H9 (cell line): ENCODE measurements at regions not wholly inside any gene's neighbourhood (a gene's known extent, or its start where the extent isn't known, plus 50 kb on each side); places are given as distances from the start of the nearest gene placed in this dataset.

Source experiments
- DNase-seq: peaks from one replicate; pipeline ENCODE4 v3.0.0-alpha.2; 2017
- H2AFZ ChIP-seq: one replicate; pipeline ENCODE4 v1.6.1; 2013; ENCODE audit warnings: mild to moderate bottlenecking, low read length, control low read depth, moderate library complexity
- H2AK5ac ChIP-seq: 2 replicates; pipeline ENCODE4 v1.6.1; 2013; ENCODE audit warnings: low read length, control low read depth, mixed read lengths; ENCODE audit not compliant: insufficient read length
- H2BK120ac ChIP-seq: one replicate; pipeline ENCODE4 v1.6.1; 2013; ENCODE audit warnings: low read depth, mild to moderate bottlenecking, low read length, control low read depth, inconsistent platforms; ENCODE audit not compliant: poor library complexity, severe bottlenecking
- H2BK12ac ChIP-seq: 2 replicates; pipeline ENCODE4 v1.6.1; 2013; ENCODE audit warnings: low read length, control low read depth, mixed read lengths, low read depth; ENCODE audit not compliant: insufficient read length
- H2BK15ac ChIP-seq: 2 replicates; pipeline ENCODE4 v1.6.1; 2013; ENCODE audit warnings: low read depth, low read length, control low read depth
- H2BK20ac ChIP-seq: one replicate; pipeline ENCODE4 v1.6.1; 2013; ENCODE audit warnings: low read depth, mild to moderate bottlenecking, low read length, control low read depth, inconsistent platforms; ENCODE audit not compliant: poor library complexity, severe bottlenecking
- H2BK5ac ChIP-seq: 2 replicates; pipeline ENCODE4 v1.6.1; 2013; ENCODE audit warnings: low read length, control low read depth, mixed read lengths; ENCODE audit not compliant: insufficient read length
- H3K14ac ChIP-seq: 2 replicates; pipeline ENCODE4 v1.6.1; 2013; ENCODE audit warnings: low read length, control low read depth; ENCODE audit not compliant: insufficient read depth
- H3K18ac ChIP-seq: 2 replicates; pipeline ENCODE4 v1.6.1; 2013; ENCODE audit warnings: low read depth, mild to moderate bottlenecking, mixed read lengths, low read length, control low read depth; ENCODE audit not compliant: insufficient read length
- H3K23ac ChIP-seq: 2 replicates; pipeline ENCODE4 v1.6.1; 2013; ENCODE audit warnings: low read length, control low read depth, mixed read lengths, low read depth; ENCODE audit not compliant: insufficient read length
- H3K23me2 ChIP-seq: 2 replicates; pipeline ENCODE4 v1.6.1; 2013; ENCODE audit warnings: low read depth, mild to moderate bottlenecking, mixed read lengths, low read length, control low read depth; ENCODE audit not compliant: insufficient read length, poor library complexity, severe bottlenecking
- H3K27ac ChIP-seq: 2 replicates; pipeline ENCODE4 v1.5.1; 2013; ENCODE audit warnings: low read length, control low read depth, mixed read lengths, low read depth; ENCODE audit not compliant: insufficient read length
- H3K27me3 ChIP-seq: 2 replicates; pipeline ENCODE4 v1.6.1; 2013; ENCODE audit warnings: low read length, control low read depth, inconsistent platforms; ENCODE audit not compliant: insufficient read depth
- H3K4ac ChIP-seq: 2 replicates; pipeline ENCODE4 v1.6.1; 2013; ENCODE audit warnings: low read depth, mild to moderate bottlenecking, control low read depth, inconsistent platforms, low read length, moderate library complexity
- H3K4me1 ChIP-seq: 2 replicates; pipeline ENCODE4 v1.6.1; 2013; ENCODE audit warnings: low read length, control low read depth, inconsistent platforms; ENCODE audit not compliant: insufficient read depth
- H3K4me2 ChIP-seq: 2 replicates; pipeline ENCODE4 v1.6.1; 2013; ENCODE audit warnings: low read length, control low read depth, mixed read lengths; ENCODE audit not compliant: insufficient read length, insufficient read depth
- H3K56ac ChIP-seq: 2 replicates; pipeline ENCODE4 v1.6.1; 2013; ENCODE audit warnings: low read depth, mild to moderate bottlenecking, mixed read lengths, low read length, control low read depth; ENCODE audit not compliant: insufficient read length
- H3K79me1 ChIP-seq: 2 replicates; pipeline ENCODE4 v1.6.1; 2013; ENCODE audit warnings: low read depth, mild to moderate bottlenecking, moderate library complexity, low read length, control low read depth, inconsistent platforms; ENCODE audit not compliant: insufficient read depth, poor library complexity, severe bottlenecking
- H3K79me2 ChIP-seq: 2 replicates; pipeline ENCODE4 v1.6.1; 2013; ENCODE audit warnings: low read length, control low read depth, inconsistent platforms; ENCODE audit not compliant: insufficient read depth
- H3K9ac ChIP-seq: 2 replicates; pipeline ENCODE4 v1.6.1; 2013; ENCODE audit warnings: low read length, control low read depth, mixed read lengths; ENCODE audit not compliant: insufficient read length; ENCODE audit errors: extremely low read depth
- H3K9me3 ChIP-seq: one replicate; pipeline ENCODE4 v1.6.1; 2013; ENCODE audit warnings: low read depth, low read length, inconsistent platforms; ENCODE audit not compliant: control insufficient read depth
- H3T11ph ChIP-seq: one replicate; pipeline ENCODE4 v1.6.1; 2013; ENCODE audit warnings: mild to moderate bottlenecking, low read length, control low read depth, inconsistent platforms
- H4K20me1 ChIP-seq: one replicate; pipeline ENCODE4 v1.6.1; 2013; ENCODE audit not compliant: control insufficient read depth, insufficient read length, insufficient read depth
- H4K5ac ChIP-seq: 2 replicates; pipeline ENCODE4 v1.6.1; 2013; ENCODE audit warnings: low read depth, mild to moderate bottlenecking, mixed read lengths, low read length, control low read depth; ENCODE audit not compliant: insufficient read length
- H4K8ac ChIP-seq: replicated peaks from 2 replicates; pipeline ENCODE4 v1.6.1; 2013; ENCODE audit warnings: low read length, control low read depth, mixed read lengths, low read depth; ENCODE audit not compliant: insufficient read length
- H4K91ac ChIP-seq: 2 replicates; pipeline ENCODE4 v1.6.1; 2013; ENCODE audit warnings: low read depth, mild to moderate bottlenecking, moderate library complexity, mixed read lengths, low read length, control low read depth; ENCODE audit not compliant: insufficient read length
- H3K27ac Mint-ChIP-seq, 3 experiments: 2 replicates in 2 of 3; 3 replicates in 1 of 3; pipeline ENCODE4 v1.8.0; 2020 to 2021; ENCODE audit warnings: mixed read lengths in 3 of 3, mild to moderate bottlenecking in 1 of 3, moderate library complexity in 1 of 3
- H3K27me3 Mint-ChIP-seq: 2 replicates; pipeline ENCODE4 v1.8.0; 2021; ENCODE audit warnings: low read depth, mild to moderate bottlenecking, moderate library complexity, mixed read lengths
- H3K36me3 Mint-ChIP-seq, 3 experiments: 2 replicates in 2 of 3; 3 replicates in 1 of 3; pipeline ENCODE4 v1.8.0; 2020 to 2021; ENCODE audit warnings: low read depth in 3 of 3, mixed read lengths in 3 of 3; ENCODE audit not compliant: insufficient read depth in 1 of 3
- H3K4me1 Mint-ChIP-seq, 2 experiments: 2 replicates each; pipeline ENCODE4 v1.8.0; 2020; ENCODE audit warnings: mixed read lengths in 2 of 2
- H3K4me3 Mint-ChIP-seq, 2 experiments: 2 replicates in 1 of 2; 3 replicates in 1 of 2; pipeline ENCODE4 v1.8.0; 2020 to 2021; ENCODE audit warnings: mild to moderate bottlenecking in 2 of 2, mixed read lengths in 2 of 2, moderate library complexity in 1 of 2
- H3K9me3 Mint-ChIP-seq, 2 experiments: 2 replicates in 1 of 2; 3 replicates in 1 of 2; pipeline ENCODE4 v1.8.0; 2020; ENCODE audit warnings: mild to moderate bottlenecking in 2 of 2, mixed read lengths in 2 of 2, moderate library complexity in 1 of 2
- CTCF ChIP-seq: fragments of 200-600 bp; sonication (generic); conservative IDR thresholded peaks from 3 replicates; pipeline ENCODE4 v1.8.0; 2021; ENCODE audit warnings: antibody characterized with exemption, mild to moderate bottlenecking
- WGBS: extraction: QIAGEN DNeasy Blood & Tissue Kit; methylation state at CpG from one replicate; pipeline ENCODE4 v1.1.7; 2013; ENCODE audit warnings: missing lambda C conversion rate, low lambda C conversion rate, mixed read lengths; ENCODE audit not compliant: insufficient read length; ENCODE audit errors: extremely low coverage; 5-methylcytosine and 5-hydroxymethylcytosine counted together

- Histone ChIP-seq H3K4ac (no peak overlapping the region), H3K9me3 (no peaks in the 10 kb centered on the region), H4K5ac (no peak overlapping the region), H3K23me2 (no peaks in the 10 kb centered on the region), H3T11ph (no peak overlapping the region), H4K91ac (no peak overlapping the region), H3K4me2 (no peak overlapping the region), H3K23ac (no peak overlapping the region), H2AFZ (no peak overlapping the region), H2BK20ac (no peak overlapping the region), H2BK5ac (no peak overlapping the region), H4K8ac (no peak overlapping the region), H3K27me3 (no peaks in the 10 kb centered on the region), H3K4me1 (no peaks in the 10 kb centered on the region), H3K79me1 (no peaks in the 10 kb centered on the region), H3K14ac (no peak overlapping the region), H2BK15ac (no peak overlapping the region), H2BK12ac (no peak overlapping the region), H3K18ac (no peak overlapping the region), H2AK5ac (no peak overlapping the region), H4K20me1 (no peaks in the 10 kb centered on the region), H3K27ac (no peak overlapping the region), H3K9ac (no peak overlapping the region), H3K56ac (no peak overlapping the region), H3K79me2 (no peaks in the 10 kb centered on the region), H2BK120ac (no peak overlapping the region)
- TF ChIP-seq CTCF, result no peak
- Mint-ChIP-seq H3K27me3 (no peaks in the 10 kb centered on the region), H3K4me3 (no peak overlapping the region), H3K4me1 (peaks cover 6 to 10% of the 10 kb centered on the region in 2 experiments; a peak in 3 of 4 replicates), H3K9me3 (no peaks in the 10 kb centered on the region; a peak in 1 of 5 replicates), H3K27ac (no peak overlapping the region; a peak in 1 of 7 replicates), H3K36me3 (peaks cover 0 to 2% (median 0%) of the 10 kb centered on the region in 3 experiments; a peak in 1 of 7 replicates)
- DNase-seq, result no peak
- WGBS, result no CpG with 5 or more reads among the region's 2 CpGs
These were observed 988.7 kb upstream of the ARRDC3 start for GRCh38 chr5:92371889-92372235.
